Liver (tissue), 8 donors: ENCODE measurements at regions not wholly inside any gene's neighbourhood (a gene's known extent, or its start where the extent isn't known, plus 50 kb on each side); places are given as distances from the start of the nearest gene placed in this dataset.

Experiments
- DNase-seq: peaks from one replicate; pipeline ENCODE4 v3.0.0-alpha.2; 2017; ENCODE audit warnings: low spot score
- H3K27ac ChIP-seq, 2 donors: one replicate each; pipeline ENCODE4 v1.7.0; 2013; ENCODE audit warnings: inconsistent platforms in 2 of 2, low read length in 2 of 2, control low read depth in 1 of 2, low read depth in 1 of 2, mild to moderate bottlenecking in 1 of 2
- H3K27me3 ChIP-seq, 4 donors: one replicate each; pipeline versions ENCODE4 v1.6.1 to v1.7.0; 2013; ENCODE audit warnings: low read length in 3 of 4, inconsistent platforms in 1 of 4, mild to moderate bottlenecking in 1 of 4, moderate library complexity in 1 of 4; ENCODE audit not compliant: control insufficient read depth in 4 of 4, insufficient read depth in 4 of 4
- H3K36me3 ChIP-seq, 4 donors: one replicate each; pipeline versions ENCODE4 v1.6.1 to v1.7.0; 2013; ENCODE audit warnings: low read length in 3 of 4, mild to moderate bottlenecking in 3 of 4, low read depth in 1 of 4, moderate library complexity in 1 of 4; ENCODE audit not compliant: control insufficient read depth in 4 of 4, insufficient read depth in 3 of 4
- H3K4me1 ChIP-seq, 4 donors: one replicate each; pipeline versions ENCODE4 v1.6.1 to v1.7.0; 2013; ENCODE audit warnings: low read length in 3 of 4, mild to moderate bottlenecking in 3 of 4, moderate library complexity in 1 of 4; ENCODE audit not compliant: control insufficient read depth in 4 of 4, insufficient read depth in 4 of 4
- H3K4me3 ChIP-seq, 3 donors: one replicate each; pipeline versions ENCODE4 v1.6.1 to v1.7.0; 2013; ENCODE audit warnings: low read length in 3 of 3, control low read depth in 1 of 3, low read depth in 1 of 3, mild to moderate bottlenecking in 1 of 3
- H3K9ac ChIP-seq, 2 donors: one replicate each; pipeline ENCODE4 v1.7.0; 2013; ENCODE audit warnings: low read length in 2 of 2, mild to moderate bottlenecking in 2 of 2, moderate library complexity in 2 of 2, control low read depth in 1 of 2, low read depth in 1 of 2
- H3K9me3 ChIP-seq, 4 donors: one replicate each; pipeline versions ENCODE4 v1.6.1 to v1.7.0; 2013; ENCODE audit warnings: low read length in 3 of 4; ENCODE audit not compliant: control insufficient read depth in 4 of 4
- CTCF ChIP-seq: fragments of 150-350 bp; IDR thresholded peaks from 2 replicates; pipeline ENCODE4 v1.5.1; 2017; ENCODE audit warnings: improper control_type of control experiment, low read depth, low read length; ENCODE audit not compliant: missing input control
- EGR1 ChIP-seq, 2 donors: IDR thresholded peaks; 2 replicates each; pipeline ENCODE4 v1.6.1; 2016 to 2018; ENCODE audit warnings: antibody characterized with exemption in 2 of 2, low read depth in 2 of 2
- FOXA1 ChIP-seq: IDR thresholded peaks from 2 replicates; pipeline ENCODE4 v1.6.1; 2016; ENCODE audit warnings: antibody characterized with exemption
- FOXA2 ChIP-seq: IDR thresholded peaks from 2 replicates; pipeline ENCODE4 v1.6.1; 2016; ENCODE audit warnings: antibody characterized with exemption
- GABPA ChIP-seq, 2 donors: IDR thresholded peaks in 1 of 2; conservative IDR thresholded peaks in 1 of 2; 2 replicates each; pipeline ENCODE4 v1.6.1; 2016; ENCODE audit warnings: antibody characterized with exemption in 2 of 2, mild to moderate bottlenecking in 1 of 2, moderate library complexity in 1 of 2
- HNF4A ChIP-seq, 2 donors: conservative IDR thresholded peaks; 2 replicates each; pipeline ENCODE4 v1.6.1; 2016; ENCODE audit warnings: antibody characterized with exemption in 2 of 2, mild to moderate bottlenecking in 2 of 2
- HNF4G ChIP-seq: IDR thresholded peaks from 2 replicates; pipeline ENCODE4 v1.6.1; 2016; ENCODE audit warnings: antibody characterized with exemption
- JUND ChIP-seq, 2 donors: IDR thresholded peaks; 2 replicates each; pipeline ENCODE4 v1.6.1; 2016; ENCODE audit warnings: antibody characterized with exemption in 2 of 2
- RAD21 ChIP-seq, 2 donors: IDR thresholded peaks; 2 replicates each; pipeline ENCODE4 v1.6.1; 2016; ENCODE audit warnings: antibody characterized with exemption in 2 of 2, mild to moderate bottlenecking in 2 of 2
- RXRA ChIP-seq, 2 donors: IDR thresholded peaks; 2 replicates each; pipeline ENCODE4 v1.6.1; 2017 to 2018; ENCODE audit warnings: antibody characterized with exemption in 2 of 2, mild to moderate bottlenecking in 1 of 2
- SP1 ChIP-seq: IDR thresholded peaks from 2 replicates; pipeline ENCODE4 v1.6.1; 2018; ENCODE audit warnings: antibody characterized with exemption, mild to moderate bottlenecking
- YY1 ChIP-seq: IDR thresholded peaks from 2 replicates; pipeline ENCODE4 v1.6.1; 2016; ENCODE audit warnings: antibody characterized with exemption, mild to moderate bottlenecking
- WGBS: extraction: QIAGEN DNeasy Blood & Tissue Kit; methylation state at CpG from one replicate; pipeline ENCODE4 v1.1.7; 2013; 5-methylcytosine and 5-hydroxymethylcytosine counted together
- TF ChIP-seq, protein P1 (sequence below): IDR thresholded peaks from 2 replicates; pipeline ENCODE4 v1.6.1; 2016; ENCODE audit warnings: antibody characterized with exemption, mild to moderate bottlenecking
- donor health status: healthy.
- donor health status: healthy.
- donor health status: healthy.
- donor health status: healthy.
- donor health status: healthy.

DNA sequence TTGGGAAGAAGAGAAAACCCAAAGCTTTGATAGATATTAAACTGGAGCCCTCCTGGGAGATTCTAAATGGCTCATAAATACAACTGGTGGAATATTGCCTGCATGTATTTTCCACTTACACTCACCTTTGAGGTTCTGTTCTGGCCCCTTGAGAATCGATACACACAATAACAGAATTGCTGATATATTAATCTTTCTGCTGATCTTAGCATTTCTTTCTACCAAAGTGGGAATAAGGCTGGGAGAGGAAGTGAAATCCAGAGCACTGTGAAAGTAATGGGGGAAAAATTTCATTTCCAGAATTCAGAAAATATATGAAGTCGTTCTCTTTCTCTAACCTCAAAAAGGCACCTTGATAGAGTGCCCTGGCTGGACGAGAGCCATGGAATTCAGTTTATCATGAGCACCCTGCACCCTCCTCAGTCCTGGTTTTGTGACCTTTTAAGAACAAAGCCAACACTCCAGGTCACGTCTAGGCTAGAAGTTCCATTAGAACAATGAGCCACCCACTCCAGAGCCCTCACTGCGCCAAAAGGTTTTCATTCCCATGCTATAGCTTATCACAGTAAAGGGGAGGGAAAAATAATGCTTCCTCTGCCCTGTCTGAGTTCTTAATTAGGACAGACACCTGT, 244.5 kb downstream of the CD83 start:
- DNase-seq: no peak
- 88% methylated on average over 5 of the region's 5 CpGs for whole genome bisulfite sequencing

DNA sequence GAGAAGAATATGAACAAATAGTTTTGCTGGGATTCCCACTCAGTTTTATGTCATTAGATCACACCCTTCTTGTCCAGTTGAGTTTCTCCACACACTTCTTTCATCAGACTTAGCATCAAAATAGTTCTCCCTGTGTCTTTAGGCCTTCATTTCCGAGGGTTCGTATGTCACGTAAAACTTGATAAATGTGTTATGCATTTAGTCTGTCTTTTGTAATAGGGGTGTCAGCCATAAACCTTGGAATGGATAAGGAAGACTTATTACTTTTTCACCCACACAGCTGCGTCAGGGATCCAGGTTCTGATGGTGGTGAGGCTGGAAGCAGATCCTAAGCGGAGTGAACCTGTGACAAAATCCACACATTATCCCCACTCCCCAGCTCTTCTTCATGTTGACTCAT, 246.8 kb downstream of the CD83 start:
- WGBS: 97% methylated on average over 5 of the region's 5 CpGs
- no peak overlapping the region for H3K4me3 ChIP-seq
- no peaks in the 10 kb centered on the region for H3K27me3 ChIP-seq
- H3K36me3 ChIP-seq: no peaks in the 10 kb centered on the region
- H3K9ac ChIP-seq: no peak overlapping the region
- H3K4me1 ChIP-seq: peaks cover 0 to 13% (median 8%) of the 10 kb centered on the region in 4 donors
- H3K9me3 ChIP-seq: no peaks in the 10 kb centered on the region
- H3K27ac ChIP-seq: no peak overlapping the region
- TF ChIP-seq RAD21 (IDR thresholded peaks at IDR 0.05): no peak
- no peak for TF ChIP-seq FOXA1
- no peak for TF ChIP-seq HNF4A (conservative IDR thresholded peaks at IDR 0.05)
- TF ChIP-seq EGR1 (IDR thresholded peaks at IDR 0.05; ENCODE audit: low read depth in 2 of 2): no peak
- no peak for TF ChIP-seq FOXA2
- no peak for TF ChIP-seq HNF4G
- no peak for TF ChIP-seq SP1
- TF ChIP-seq GABPA (IDR thresholded peaks at IDR 0.05 in 1 of 2, conservative IDR thresholded peaks at IDR 0.05 in 1 of 2): no peak
- no peak for TF ChIP-seq JUND (IDR thresholded peaks at IDR 0.05)
- TF ChIP-seq YY1: no peak
- TF ChIP-seq, protein P1, sequence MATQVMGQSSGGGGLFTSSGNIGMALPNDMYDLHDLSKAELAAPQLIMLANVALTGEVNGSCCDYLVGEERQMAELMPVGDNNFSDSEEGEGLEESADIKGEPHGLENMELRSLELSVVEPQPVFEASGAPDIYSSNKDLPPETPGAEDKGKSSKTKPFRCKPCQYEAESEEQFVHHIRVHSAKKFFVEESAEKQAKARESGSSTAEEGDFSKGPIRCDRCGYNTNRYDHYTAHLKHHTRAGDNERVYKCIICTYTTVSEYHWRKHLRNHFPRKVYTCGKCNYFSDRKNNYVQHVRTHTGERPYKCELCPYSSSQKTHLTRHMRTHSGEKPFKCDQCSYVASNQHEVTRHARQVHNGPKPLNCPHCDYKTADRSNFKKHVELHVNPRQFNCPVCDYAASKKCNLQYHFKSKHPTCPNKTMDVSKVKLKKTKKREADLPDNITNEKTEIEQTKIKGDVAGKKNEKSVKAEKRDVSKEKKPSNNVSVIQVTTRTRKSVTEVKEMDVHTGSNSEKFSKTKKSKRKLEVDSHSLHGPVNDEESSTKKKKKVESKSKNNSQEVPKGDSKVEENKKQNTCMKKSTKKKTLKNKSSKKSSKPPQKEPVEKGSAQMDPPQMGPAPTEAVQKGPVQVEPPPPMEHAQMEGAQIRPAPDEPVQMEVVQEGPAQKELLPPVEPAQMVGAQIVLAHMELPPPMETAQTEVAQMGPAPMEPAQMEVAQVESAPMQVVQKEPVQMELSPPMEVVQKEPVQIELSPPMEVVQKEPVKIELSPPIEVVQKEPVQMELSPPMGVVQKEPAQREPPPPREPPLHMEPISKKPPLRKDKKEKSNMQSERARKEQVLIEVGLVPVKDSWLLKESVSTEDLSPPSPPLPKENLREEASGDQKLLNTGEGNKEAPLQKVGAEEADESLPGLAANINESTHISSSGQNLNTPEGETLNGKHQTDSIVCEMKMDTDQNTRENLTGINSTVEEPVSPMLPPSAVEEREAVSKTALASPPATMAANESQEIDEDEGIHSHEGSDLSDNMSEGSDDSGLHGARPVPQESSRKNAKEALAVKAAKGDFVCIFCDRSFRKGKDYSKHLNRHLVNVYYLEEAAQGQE: no peak
- no peak for TF ChIP-seq RXRA (IDR thresholded peaks at IDR 0.05)
- no peak for DNase-seq

More for the DNA sequence above, 244.5 kb downstream of the CD83 start:
- Histone ChIP-seq H3K4me3 (no peak overlapping the region), H3K36me3 (no peaks in the 10 kb centered on the region), H3K27ac (no peak overlapping the region), H3K9ac (no peak overlapping the region), H3K4me1 (peaks cover 0 to 13% (median 5%) of the 10 kb centered on the region in 4 donors), H3K27me3 (no peaks in the 10 kb centered on the region), H3K9me3 (no peaks in the 10 kb centered on the region)
- TF ChIP-seq HNF4G (no peak), CTCF (no peak)

DNA sequence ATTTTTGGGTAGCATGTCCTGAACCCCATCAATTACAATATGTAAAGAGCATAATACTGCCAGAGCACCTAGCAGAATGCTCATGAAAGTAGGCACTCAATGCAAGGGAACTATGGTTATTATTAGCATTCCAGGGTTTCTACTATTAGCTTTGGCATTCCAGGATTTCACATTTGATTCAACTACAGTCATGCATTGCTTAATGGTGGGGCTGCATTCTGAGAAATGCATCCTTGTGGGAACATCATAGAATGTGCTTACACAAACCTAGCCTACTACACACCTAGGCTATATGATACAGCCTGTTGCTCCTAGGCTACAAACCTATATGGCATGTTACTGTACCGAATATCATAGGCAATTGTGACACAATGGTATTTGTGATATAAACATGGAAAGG, 247.8 kb downstream of the CD83 start:
- no peak overlapping the region for H3K9ac ChIP-seq
- WGBS: 98% methylated on average over 1 of the region's 1 CpG
- TF ChIP-seq FOXA2: no peak

More for the DNA sequence above, 247.8 kb downstream of the CD83 start:
- peaks cover 0 to 13% (median 8%) of the 10 kb centered on the region in 4 donors for H3K4me1 ChIP-seq
- DNase-seq: no peak
- no peaks in the 10 kb centered on the region for H3K9me3 ChIP-seq
- no peaks in the 10 kb centered on the region for H3K36me3 ChIP-seq
- no peak overlapping the region for H3K4me3 ChIP-seq
- H3K27me3 ChIP-seq: no peaks in the 10 kb centered on the region
- no peak overlapping the region for H3K27ac ChIP-seq
